Stimulated activated CD4-positive, alpha-beta T cell treated with anti-CD3 and anti-CD28 coated beads, Interleukin-4, amount 100 ng/mL, for 48 hours (primary cell): ENCODE measurements at regions not wholly inside any gene's neighbourhood (a gene's known extent, or its start where the extent isn't known, plus 50 kb on each side); places are given as distances from the start of the nearest gene placed in this dataset.

ENCODE experiments used
- DNase-seq, 2 donors: peaks; one replicate each; pipeline ENCODE4 v3.0.0-alpha.2; 2020; ENCODE audit warnings: low read depth in 2 of 2

DNA sequence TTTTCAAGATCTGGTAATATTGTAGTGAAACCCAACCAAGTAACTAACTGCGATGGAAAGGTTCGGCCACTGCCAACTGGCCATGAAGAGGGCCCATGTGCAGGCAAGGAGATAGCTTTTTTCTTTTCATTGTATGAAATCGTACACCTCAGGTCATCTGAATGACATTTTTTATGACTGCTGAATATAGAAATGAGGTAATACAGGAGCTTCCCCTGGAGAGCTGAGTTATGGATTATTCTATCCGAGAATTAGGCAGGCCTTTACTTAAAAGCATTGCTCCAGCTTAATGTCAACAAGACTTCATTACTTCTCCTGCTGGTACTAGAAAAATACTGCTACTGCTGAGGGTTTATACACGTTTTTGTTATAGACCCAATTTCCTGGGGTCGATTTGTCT lies 1215.6 kb downstream of the EFNB2 start:
- DNase-seq, result no peak

DNA sequence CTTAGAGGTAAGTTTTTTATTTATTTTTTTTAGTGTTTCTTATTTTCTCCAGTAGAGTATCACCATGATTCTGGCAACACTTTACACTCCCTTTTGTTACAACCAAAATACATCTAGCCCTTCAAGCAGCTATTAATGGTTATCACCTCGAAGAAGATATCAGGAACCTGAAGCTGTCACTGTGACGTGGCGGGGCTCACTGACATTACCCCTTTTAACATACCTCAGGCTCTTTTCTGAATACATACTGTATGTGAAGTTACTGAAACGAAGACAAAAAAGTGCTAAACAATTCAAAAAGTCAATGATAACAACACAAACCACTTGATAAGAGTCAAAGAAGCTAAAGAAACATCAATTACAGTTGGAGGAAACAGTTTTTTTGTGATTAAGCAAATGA lies 1218.7 kb downstream of the EFNB2 start:
- no peak for DNase-seq

DNA sequence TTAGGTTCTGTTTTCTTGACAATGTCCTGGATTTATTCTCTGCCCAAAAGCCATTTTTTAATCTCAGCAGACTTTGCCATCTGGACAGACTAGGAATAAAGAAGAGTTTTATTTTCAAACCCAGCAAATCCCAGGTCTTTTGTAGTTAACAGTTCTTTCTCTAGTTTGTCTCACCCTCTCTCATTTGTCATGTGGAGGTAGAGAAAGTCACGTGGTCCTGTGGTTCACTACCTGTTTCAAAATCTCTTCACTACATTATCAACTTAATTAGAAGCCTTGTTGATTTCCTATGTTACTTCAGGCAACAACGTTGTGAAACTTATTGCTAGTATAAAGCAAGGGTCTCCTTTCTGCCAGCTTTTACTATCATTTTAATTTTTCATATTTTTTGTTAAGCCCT lies 1222.6 kb downstream of the EFNB2 start:
- DNase-seq, result no peak

DNA sequence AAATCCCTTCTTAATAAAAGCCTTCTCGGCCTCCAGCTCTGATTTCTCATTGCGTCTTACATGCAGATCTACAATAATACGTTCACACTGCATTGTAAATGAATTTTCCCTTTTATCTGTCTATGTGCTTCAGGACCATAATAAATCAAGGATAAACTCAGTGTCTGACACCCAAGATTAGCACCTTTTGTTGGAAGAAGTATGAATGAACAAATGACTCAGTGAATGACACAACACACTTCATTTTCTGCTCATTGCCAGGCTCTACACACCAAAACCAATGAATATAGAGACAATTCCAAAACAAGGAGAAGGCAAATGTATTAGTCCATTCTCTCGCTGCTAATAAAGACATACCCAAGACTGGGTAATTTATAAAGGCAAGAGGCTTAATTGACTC lies 1224.4 kb downstream of the EFNB2 start:
- no peak for DNase-seq

DNA sequence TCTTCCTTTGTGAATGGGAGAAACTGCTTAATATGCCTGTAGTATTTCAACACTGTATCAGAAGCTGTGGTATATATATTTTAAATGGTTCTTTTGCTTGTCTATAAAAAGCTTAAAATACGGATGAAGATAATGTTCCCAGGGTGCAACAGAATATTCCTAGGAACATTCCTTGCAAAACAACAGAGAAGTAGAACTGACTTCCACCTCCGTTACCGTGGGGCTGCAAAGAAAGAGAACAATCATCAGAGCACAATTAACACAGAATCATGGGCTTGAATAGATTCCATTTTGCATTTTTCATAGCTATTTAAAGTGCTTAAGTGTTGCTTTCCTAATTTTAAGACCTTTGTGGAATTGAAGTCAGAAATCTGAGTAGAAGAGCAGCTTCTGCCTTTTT lies 1227.7 kb downstream of the EFNB2 start:
- no peak for DNase-seq

DNA sequence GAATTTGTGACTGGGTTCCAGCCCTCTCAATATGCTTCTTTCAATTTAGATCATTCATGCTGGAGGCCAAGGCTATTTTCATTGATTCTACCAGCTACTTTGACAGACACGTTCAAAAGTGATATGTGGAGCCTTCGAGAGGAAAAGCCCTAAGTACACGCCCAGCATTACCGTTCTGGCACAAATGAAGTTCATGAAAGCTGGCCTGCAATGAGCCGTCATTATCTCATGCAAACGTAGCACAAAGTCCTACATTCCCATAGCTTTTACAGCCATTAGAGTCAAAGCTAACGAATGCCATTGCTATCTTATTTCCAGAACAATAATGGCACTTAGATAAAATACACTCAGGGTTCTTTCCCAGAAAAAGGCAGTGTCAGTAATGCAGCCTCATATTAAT lies 1237.6 kb downstream of the EFNB2 start:
- DNase-seq, result no peak

DNA sequence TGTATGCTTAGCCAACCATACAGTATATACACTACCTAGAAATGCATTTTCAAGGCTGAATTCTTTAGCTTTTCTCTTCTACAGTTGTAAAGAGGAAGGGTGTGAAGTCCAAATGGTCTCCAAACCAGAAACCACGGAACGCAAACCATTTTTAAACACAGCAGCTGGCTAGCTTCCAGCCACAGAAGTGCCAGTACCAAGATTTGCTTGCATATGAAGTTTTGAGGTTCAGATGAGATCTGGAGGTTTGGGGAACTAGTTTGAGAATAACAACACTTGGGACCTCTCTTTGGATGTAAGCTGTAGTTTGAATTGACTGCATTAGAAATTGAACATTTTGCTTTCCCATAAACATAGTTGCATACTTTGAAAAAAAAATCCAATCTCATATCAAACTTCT lies 1243.5 kb downstream of the EFNB2 start:
- DNase-seq, result no peak

DNA sequence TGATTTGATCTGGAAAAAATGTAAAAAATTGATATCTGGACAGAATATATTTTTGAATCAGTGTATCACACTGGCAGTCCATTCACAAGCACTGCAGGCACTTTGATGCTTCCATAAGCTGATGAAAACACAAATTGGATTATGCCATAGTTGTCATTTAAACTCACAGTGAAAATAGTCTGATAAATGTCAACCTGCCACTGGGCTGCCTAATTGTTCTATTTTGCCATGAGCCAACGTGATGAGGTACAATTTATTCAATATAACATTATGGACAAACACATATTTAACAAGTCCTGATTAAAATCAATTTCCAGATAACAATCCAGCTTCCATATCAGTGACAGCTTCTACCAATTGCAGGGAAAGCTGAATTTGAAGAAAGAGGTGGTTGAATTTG lies 1244.9 kb downstream of the EFNB2 start:
- DNase-seq, result no peak

DNA sequence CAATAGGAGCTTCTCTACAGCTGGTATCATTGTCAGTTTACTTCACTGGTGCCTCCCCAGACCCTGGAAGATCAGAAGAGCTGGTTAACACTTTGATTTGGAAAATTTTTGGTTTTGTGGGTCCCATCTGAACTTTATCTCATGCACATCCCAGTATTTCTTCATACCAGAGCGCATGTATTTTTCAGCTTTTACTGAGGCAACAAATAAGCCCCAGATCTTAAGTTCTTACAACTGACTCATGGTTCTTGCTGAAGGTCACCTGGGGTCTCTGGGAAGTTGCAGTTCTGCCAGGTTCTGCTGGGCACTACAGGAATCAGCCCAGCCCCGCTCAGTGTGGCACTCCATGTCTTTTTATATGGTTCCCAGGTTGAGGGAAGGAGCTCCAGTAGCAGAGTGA lies 1249.9 kb downstream of the EFNB2 start:
- no peak for DNase-seq

DNA sequence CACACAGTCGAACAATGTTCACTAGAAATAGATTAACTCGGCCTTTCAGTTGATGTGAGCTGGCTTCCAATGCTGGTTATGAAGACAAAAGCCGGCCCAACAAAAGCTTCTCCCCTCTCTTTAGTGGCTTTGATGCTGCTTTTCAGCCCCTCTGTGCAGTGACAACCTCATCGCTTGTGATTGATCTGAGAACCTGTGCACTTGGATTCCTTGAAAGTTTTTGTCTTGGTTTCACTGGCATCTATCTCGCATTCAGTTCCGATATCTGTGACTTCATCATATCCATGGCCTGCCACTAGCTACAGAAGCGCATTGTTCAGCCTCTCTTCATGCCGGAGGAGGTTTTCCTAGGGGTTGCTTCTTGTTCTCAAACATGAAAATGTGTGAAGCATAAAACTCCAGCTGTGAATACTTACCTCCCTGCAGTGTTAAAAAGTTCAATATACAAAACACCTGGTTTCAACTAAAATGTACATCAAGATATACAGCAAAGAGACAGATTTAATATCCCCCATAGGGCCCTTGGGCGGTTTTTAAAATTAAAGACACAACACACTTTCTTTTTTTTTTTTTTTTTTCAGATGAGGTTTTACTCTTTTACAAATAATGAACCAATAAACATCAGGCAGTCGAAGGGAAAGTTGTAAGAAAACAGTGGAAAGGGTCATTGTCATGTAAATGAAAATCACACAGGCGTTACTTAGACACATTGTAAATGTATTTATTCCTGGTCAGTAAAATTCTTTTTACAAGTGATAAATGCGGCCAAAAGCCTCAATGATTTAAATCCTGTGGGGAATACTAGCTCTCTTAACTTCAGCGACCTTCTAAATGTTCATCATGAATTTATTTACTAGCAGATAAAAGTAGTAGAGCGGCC lies 1252.8 kb downstream of the EFNB2 start:
- DNase-seq, result no peak

DNA sequence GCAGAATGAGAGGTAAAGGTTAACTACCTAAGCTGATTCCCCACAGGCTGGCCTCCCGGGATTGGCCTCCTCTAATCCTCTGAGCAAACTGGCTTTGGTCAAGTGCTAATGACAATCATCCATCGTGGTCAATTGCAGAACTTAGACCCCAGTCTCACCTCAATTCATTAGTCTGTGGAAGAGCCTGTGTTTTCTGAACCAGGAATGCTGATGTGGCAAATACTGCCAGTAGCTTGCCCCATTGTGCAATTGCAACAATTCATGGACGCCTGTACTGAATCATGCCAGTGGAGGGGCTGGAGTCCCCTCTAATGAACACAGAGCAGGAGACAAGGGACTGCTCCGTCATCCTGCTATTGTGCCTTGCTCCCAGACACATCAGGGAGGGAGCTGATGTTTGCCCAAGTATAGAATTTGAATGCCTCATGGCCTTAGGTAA lies 1256.5 kb downstream of the EFNB2 start:
- no peak for DNase-seq

DNA sequence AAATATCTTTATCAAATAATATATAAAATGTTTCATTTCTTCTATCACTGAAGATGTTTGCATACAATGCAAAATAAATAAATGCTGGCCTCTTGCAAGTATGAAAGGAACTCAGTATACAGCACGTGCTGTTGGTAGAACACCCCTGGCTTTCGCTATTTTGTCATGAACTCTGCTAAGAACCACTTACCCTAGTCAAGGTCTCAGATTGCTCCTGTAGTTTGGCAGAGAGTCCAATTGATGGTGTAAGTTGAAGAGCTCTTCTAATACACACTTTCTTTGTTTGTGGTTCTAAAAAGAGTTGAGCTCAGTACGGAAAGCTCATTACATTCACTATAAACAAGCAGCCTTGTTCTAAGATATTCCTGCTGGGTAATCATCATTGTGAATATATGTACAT lies 1258.9 kb downstream of the EFNB2 start:
- DNase-seq, result no peak

DNA sequence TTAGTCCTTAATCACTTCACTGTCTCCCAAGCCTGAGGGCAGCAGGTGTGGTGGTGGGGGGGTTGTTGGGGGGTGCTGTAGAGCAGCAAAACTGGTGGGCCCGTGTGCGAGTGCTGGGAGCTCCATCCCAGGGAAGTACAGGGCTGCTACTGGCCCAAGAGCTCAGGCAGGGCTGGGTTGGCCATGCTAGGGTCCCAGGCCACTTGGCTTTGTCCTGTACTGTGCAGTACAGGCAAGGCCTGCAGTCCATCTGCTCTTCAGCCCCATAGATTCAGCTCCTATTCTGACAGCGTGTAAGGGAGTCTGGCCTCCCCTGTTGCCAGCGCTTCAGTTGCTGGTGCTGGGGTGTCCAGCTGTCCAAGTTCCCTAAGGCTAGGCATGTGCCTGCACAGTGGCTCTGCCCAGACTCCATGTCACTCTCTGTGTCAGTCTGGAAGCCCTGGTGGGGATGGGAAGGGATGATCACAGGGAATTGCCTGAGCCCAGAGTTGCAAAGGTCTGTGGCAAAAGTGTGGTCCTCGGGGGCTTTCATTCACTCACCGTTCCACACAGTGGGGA lies 1261.7 kb downstream of the EFNB2 start:
- DNase-seq, result no peak

DNA sequence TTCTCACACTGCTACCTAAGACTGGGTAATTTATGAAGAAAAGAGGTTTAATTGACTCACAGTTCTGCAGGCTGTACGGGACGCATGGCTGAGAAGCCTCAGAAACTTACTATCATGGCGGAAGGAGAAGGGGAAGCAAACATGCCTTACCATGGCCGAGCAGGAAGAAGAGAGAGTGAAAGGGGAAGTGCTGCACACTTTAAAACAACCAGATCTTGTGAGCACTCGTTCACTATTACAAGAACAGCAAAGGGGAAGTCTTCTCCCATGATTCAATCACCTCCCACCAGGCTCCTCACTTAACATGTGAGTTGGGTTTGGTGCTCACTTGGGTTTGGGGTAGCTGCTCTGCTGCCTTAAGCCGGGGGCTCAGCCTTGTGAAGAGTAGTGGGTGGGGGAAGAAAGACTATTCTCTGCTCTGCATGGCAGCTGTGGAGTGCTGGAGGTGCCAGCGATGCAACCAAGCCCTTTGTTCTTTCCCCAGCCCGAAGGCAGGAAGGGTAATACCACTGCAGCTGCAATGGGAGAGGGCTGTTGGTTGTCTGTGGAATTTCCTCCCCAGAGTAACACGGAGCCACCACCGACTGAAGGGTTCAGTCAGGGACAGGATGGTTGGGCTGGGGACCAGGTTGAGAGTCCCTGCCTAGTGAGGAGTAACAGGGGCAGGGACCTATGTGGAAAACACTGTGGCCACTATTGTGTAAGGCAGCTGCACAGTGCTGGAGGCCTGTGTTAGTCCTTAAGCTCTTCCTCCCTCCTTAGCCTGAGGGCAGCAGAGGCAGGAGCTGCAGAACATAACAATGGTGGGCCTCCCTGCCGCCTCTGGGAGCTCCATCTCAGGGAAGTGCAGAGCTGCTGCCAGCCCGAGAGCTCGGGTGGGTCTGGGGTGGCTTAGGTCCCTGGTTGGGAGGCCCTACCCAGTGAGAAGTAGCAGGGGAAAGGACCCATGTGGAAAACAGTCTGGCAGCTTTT lies 1262.5 kb downstream of the EFNB2 start:
- DNase-seq, result no peak

DNA sequence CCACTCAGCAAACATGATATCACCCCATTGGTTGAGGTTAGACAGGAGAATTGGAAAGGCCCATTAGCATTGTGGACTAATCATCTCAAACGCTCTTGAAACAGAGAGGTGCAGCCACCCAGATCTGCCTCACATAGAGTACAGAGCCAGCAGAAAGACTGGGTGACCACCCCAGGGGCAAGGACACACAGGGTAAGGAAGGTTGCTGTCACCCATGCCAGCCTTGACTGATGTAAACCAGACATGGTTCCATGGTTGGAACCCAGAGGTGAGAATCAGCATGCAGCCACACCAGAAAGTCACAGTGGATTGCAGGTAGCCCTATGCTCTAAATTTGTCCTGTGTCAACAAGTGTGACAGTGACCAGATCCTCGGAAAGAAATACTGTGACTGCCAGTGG lies 1268.8 kb downstream of the EFNB2 start:
- DNase-seq, result no peak

DNA sequence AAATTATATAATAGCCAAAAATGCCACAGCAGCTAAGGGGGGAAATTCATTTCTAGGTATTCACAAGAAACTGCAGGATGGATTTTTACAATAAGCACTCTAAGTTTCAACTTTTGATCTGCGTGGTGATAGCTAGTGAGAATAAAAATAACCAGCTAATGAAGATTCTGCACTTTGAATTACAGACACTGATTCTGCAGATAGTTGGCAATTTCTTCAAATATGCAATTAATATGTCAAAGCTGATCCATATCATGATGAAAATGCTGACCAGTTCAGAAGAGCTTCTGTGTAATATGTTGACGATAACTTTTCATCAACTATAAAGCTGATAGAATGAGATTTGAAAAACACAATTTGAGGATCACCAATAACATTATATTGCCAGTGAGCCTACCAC lies 1272.9 kb downstream of the EFNB2 start:
- no peak for DNase-seq

DNA sequence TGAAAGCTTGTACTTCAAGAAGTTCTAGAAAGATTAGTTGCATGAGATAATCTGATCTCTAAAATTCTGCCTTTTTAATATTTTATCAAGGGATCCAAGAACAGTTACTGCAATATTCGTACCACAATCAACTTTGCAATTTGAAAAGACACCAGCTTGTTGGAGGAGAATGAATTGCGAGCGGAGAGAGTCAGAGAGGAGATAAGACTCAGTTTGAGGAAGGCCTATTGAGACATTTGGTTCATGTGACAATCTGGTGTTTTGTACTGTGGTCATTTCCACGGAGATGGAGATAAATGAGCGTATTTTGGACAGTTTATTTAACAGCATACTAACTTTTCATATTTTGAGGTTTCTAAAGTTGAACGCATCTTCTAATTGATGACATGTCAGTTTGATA lies 1276.0 kb downstream of the EFNB2 start:
- no peak for DNase-seq

DNA sequence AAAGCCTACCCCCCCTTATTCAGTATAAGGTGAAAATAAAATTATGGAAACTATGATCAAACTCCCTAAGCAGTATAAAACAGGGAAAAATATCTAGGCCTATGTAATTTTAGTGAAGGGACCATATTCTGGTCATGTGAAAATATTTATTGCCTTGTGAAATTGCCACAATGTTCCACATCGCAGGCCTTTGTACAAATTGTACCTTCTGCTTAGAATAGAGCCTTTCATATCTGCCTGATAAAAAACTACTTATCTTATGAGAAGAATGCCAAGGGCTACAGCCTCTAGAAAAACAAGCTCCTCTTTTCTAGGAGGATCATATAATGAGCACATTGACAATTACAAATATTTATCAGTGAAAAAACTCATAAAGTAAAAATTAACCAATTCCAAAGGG lies 1280.0 kb downstream of the EFNB2 start:
- DNase-seq, result no peak

DNA sequence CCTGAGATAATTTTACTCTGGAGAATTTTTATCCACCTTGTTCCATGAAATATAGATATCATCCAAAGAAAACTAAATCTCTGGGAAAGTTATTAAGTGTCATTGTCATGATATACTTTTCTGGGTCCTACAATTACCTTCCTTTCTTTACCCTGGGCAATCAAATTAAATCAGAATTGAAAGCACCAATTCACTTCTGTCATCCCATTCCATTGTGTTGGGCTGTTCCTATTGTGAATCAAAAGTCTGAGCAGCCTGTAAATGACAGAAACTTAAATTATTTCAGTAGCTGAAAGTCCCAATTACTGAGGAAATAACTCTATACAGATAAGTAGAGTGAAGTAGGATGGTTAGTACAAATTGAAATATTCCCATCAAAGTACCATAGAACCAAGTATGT lies 1284.2 kb downstream of the EFNB2 start:
- DNase-seq, result no peak

DNA sequence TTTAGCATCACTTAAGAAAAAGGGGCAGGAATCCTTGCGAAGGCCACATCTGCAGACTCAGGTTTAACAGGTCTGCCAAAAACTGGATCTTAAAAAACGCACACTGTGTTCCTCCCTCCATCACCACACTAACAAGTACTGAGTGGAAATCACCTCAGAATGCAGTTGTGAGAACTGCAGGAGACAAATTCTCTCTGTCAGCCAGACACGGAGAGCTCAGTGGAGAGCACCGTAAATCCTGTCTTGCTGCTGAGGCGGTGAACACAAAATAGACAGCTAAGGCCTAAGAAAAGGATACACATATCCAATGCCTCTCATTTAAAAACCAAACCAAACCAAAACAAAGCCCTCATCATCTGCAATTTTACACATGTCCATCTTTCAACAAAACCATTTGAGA lies 1287.6 kb downstream of the EFNB2 start:
- DNase-seq, result no peak

DNA sequence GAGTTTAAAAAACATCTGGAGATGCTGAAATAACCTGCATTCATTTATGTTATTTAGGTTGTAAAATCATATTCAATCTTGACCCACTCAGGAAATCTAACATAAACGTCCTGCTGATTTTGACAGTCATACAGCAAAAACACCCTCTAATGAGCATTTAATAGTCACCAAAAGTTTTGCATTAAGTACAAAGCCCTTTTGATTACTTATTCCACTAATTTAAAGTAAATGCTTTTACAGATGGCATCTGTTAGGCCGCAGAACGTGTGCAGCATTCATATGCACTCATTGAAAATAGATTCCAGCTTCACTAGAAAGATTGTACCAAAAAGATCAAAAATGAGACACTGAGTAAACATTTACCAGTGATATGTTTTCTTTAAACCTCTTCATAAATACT lies 1295.1 kb downstream of the EFNB2 start:
- no peak for DNase-seq

DNA sequence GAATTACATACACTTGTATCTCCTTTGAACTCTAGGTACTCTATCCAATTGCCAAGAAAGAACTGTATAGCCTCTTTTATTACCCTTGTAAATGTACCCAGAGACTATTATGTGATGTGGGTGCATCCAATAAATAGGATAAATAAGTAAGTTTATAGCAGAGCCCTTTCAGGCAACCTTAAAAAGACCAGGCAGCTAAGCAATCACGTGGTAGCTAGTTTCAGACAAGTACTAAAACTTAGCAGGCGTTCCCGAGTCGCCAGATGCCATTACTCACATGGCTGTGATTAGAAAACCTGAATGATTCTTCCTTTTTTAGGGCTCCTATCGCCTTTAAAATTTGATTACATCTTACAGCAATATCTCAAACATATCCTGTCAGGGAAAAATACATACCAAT lies 1303.0 kb downstream of the EFNB2 start:
- DNase-seq, result no peak

DNA sequence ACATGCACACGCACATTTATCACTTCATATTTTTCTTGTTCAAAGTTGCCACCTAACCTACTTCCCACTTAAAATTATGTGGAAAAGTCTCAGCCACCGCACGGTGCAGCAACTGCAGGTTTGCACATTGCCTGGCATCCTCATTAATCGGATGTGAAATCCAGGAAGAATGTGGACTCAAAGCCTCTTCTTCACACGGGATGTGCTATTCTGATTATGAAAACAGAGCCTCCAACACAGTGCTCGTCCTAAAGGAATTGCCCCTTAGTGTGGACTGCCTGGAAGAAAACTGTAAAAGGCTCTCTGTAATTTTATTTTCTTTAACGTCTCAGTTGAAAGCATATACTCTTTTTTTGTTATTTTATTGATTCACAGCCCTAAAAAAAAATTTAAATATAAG lies 1303.5 kb downstream of the EFNB2 start:
- DNase-seq, result no peak
